ENCODE measurements at regions not wholly inside any gene's neighbourhood (a gene's known extent, or its start where the extent isn't known, plus 50 kb on each side); places are given as distances from the start of the nearest gene placed in this dataset.

- H3K4me3 ChIP-seq (ENCODE audit: low read length), result no peak overlapping the region
- no peaks in the 10 kb centered on the region for H3K36me3 ChIP-seq (ENCODE audit: insufficient read depth, low read depth, low read length)
- no peak overlapping the region for H3K9ac ChIP-seq (ENCODE audit: low read depth, low read length)
- no peaks in the 10 kb centered on the region for H3K4me1 ChIP-seq (ENCODE audit: insufficient read depth, low read length)
- no peak overlapping the region for H3K27ac ChIP-seq (ENCODE audit: low read length)
- H3K9me3 ChIP-seq (ENCODE audit: insufficient read depth, low read depth, low read length), result no peaks in the 10 kb centered on the region
- H3K27me3 ChIP-seq (ENCODE audit: insufficient read depth, low read length), result no peaks in the 10 kb centered on the region
Observed at GRCh38 chr14:49173765-49174373, 412.3 kb downstream of the RPS29 start.

- no peaks in the 10 kb centered on the region for H3K4me1 ChIP-seq (ENCODE audit: insufficient read depth, low read length)
- H3K9me3 ChIP-seq (ENCODE audit: insufficient read depth, low read depth, low read length), result no peaks in the 10 kb centered on the region
- H3K27ac ChIP-seq (ENCODE audit: low read length), result no peak overlapping the region
- H3K9ac ChIP-seq (ENCODE audit: low read depth, low read length), result no peak overlapping the region
- no peak overlapping the region for H3K4me3 ChIP-seq (ENCODE audit: low read length)
- no peaks in the 10 kb centered on the region for H3K27me3 ChIP-seq (ENCODE audit: insufficient read depth, low read length)
- no peaks in the 10 kb centered on the region for H3K36me3 ChIP-seq (ENCODE audit: insufficient read depth, low read depth, low read length)
Observed at GRCh38 chr14:49164074-49164473, 422.1 kb downstream of the RPS29 start.

- Histone ChIP-seq H3K36me3 (ENCODE audit: insufficient read depth, low read depth, low read length) (no peaks in the 10 kb centered on the region), H3K4me1 (ENCODE audit: insufficient read depth, low read length) (no peaks in the 10 kb centered on the region), H3K9me3 (ENCODE audit: insufficient read depth, low read depth, low read length) (no peaks in the 10 kb centered on the region), H3K4me3 (ENCODE audit: low read length) (no peak overlapping the region), H3K27me3 (ENCODE audit: insufficient read depth, low read length) (no peaks in the 10 kb centered on the region), H3K27ac (ENCODE audit: low read length) (no peak overlapping the region), H3K9ac (ENCODE audit: low read depth, low read length) (no peak overlapping the region)
Observed at GRCh38 chr14:49160983-49161382, 425.2 kb downstream of the RPS29 start.

- Histone ChIP-seq H3K36me3 (ENCODE audit: insufficient read depth, low read depth, low read length) (no peaks in the 10 kb centered on the region), H3K27me3 (ENCODE audit: insufficient read depth, low read length) (no peaks in the 10 kb centered on the region), H3K4me3 (ENCODE audit: low read length) (no peak overlapping the region), H3K4me1 (ENCODE audit: insufficient read depth, low read length) (no peaks in the 10 kb centered on the region), H3K27ac (ENCODE audit: low read length) (no peak overlapping the region), H3K9me3 (ENCODE audit: insufficient read depth, low read depth, low read length) (no peaks in the 10 kb centered on the region), H3K9ac (ENCODE audit: low read depth, low read length) (no peak overlapping the region)
Observed at GRCh38 chr14:49159081-49159480, 427.1 kb downstream of the RPS29 start.

GRCh38 chr14:49139593-49139992 lies 446.6 kb downstream of the RPS29 start:
- Histone ChIP-seq H3K36me3 (ENCODE audit: insufficient read depth, low read depth, low read length) (no peaks in the 10 kb centered on the region), H3K27me3 (ENCODE audit: insufficient read depth, low read length) (no peaks in the 10 kb centered on the region), H3K9ac (ENCODE audit: low read depth, low read length) (no peak overlapping the region), H3K4me3 (ENCODE audit: low read length) (no peak overlapping the region), H3K27ac (ENCODE audit: low read length) (no peak overlapping the region), H3K4me1 (ENCODE audit: insufficient read depth, low read length) (no peaks in the 10 kb centered on the region), H3K9me3 (ENCODE audit: insufficient read depth, low read depth, low read length) (no peaks in the 10 kb centered on the region)

GRCh38 chr14:49134940-49135339 lies 451.2 kb downstream of the RPS29 start:
- no peaks in the 10 kb centered on the region for H3K4me1 ChIP-seq (ENCODE audit: insufficient read depth, low read length)
- H3K27ac ChIP-seq (ENCODE audit: low read length), result no peak overlapping the region
- H3K36me3 ChIP-seq (ENCODE audit: insufficient read depth, low read depth, low read length), result no peaks in the 10 kb centered on the region
- no peaks in the 10 kb centered on the region for H3K27me3 ChIP-seq (ENCODE audit: insufficient read depth, low read length)
- no peaks in the 10 kb centered on the region for H3K9me3 ChIP-seq (ENCODE audit: insufficient read depth, low read depth, low read length)
- H3K4me3 ChIP-seq (ENCODE audit: low read length), result no peak overlapping the region
- H3K9ac ChIP-seq (ENCODE audit: low read depth, low read length), result no peak overlapping the region

- no peaks in the 10 kb centered on the region for H3K9me3 ChIP-seq (ENCODE audit: insufficient read depth, low read depth, low read length)
- H3K9ac ChIP-seq (ENCODE audit: low read depth, low read length), result no peak overlapping the region
- no peaks in the 10 kb centered on the region for H3K4me1 ChIP-seq (ENCODE audit: insufficient read depth, low read length)
- no peak overlapping the region for H3K27ac ChIP-seq (ENCODE audit: low read length)
- H3K27me3 ChIP-seq (ENCODE audit: insufficient read depth, low read length), result no peaks in the 10 kb centered on the region
- no peaks in the 10 kb centered on the region for H3K36me3 ChIP-seq (ENCODE audit: insufficient read depth, low read depth, low read length)
- H3K4me3 ChIP-seq (ENCODE audit: low read length), result no peak overlapping the region
Observed at GRCh38 chr14:49121246-49121645, 464.9 kb downstream of the RPS29 start.

GRCh38 chr14:49114161-49114893 lies 471.9 kb downstream of the RPS29 start:
- Histone ChIP-seq H3K27ac (ENCODE audit: low read length) (no peak overlapping the region), H3K4me1 (ENCODE audit: insufficient read depth, low read length) (no peaks in the 10 kb centered on the region), H3K36me3 (ENCODE audit: insufficient read depth, low read depth, low read length) (no peaks in the 10 kb centered on the region), H3K4me3 (ENCODE audit: low read length) (no peak overlapping the region), H3K9me3 (ENCODE audit: insufficient read depth, low read depth, low read length) (no peaks in the 10 kb centered on the region), H3K27me3 (ENCODE audit: insufficient read depth, low read length) (no peaks in the 10 kb centered on the region), H3K9ac (ENCODE audit: low read depth, low read length) (no peak overlapping the region)

GRCh38 chr14:49106741-49107667 lies 479.2 kb downstream of the RPS29 start:
- Histone ChIP-seq H3K4me1 (ENCODE audit: insufficient read depth, low read length) (no peaks in the 10 kb centered on the region), H3K27me3 (ENCODE audit: insufficient read depth, low read length) (no peaks in the 10 kb centered on the region), H3K9me3 (ENCODE audit: insufficient read depth, low read depth, low read length) (no peaks in the 10 kb centered on the region), H3K9ac (ENCODE audit: low read depth, low read length) (no peak overlapping the region), H3K27ac (ENCODE audit: low read length) (no peak overlapping the region), H3K36me3 (ENCODE audit: insufficient read depth, low read depth, low read length) (no peaks in the 10 kb centered on the region), H3K4me3 (ENCODE audit: low read length) (no peak overlapping the region)

GRCh38 chr14:49105956-49106355 lies 480.2 kb downstream of the RPS29 start:
- no peaks in the 10 kb centered on the region for H3K27me3 ChIP-seq (ENCODE audit: insufficient read depth, low read length)
- no peak overlapping the region for H3K9ac ChIP-seq (ENCODE audit: low read depth, low read length)
- H3K36me3 ChIP-seq (ENCODE audit: insufficient read depth, low read depth, low read length), result no peaks in the 10 kb centered on the region
- no peaks in the 10 kb centered on the region for H3K9me3 ChIP-seq (ENCODE audit: insufficient read depth, low read depth, low read length)
- H3K4me3 ChIP-seq (ENCODE audit: low read length), result no peak overlapping the region
- H3K27ac ChIP-seq (ENCODE audit: low read length), result no peak overlapping the region
- H3K4me1 ChIP-seq (ENCODE audit: insufficient read depth, low read length), result no peaks in the 10 kb centered on the region

GRCh38 chr14:49105512-49105911 lies 480.7 kb downstream of the RPS29 start:
- H3K27me3 ChIP-seq (ENCODE audit: insufficient read depth, low read length), result no peaks in the 10 kb centered on the region
- H3K4me3 ChIP-seq (ENCODE audit: low read length), result no peak overlapping the region
- H3K9me3 ChIP-seq (ENCODE audit: insufficient read depth, low read depth, low read length), result no peaks in the 10 kb centered on the region
- H3K9ac ChIP-seq (ENCODE audit: low read depth, low read length), result no peak overlapping the region
- no peak overlapping the region for H3K27ac ChIP-seq (ENCODE audit: low read length)
- H3K36me3 ChIP-seq (ENCODE audit: insufficient read depth, low read depth, low read length), result no peaks in the 10 kb centered on the region
- H3K4me1 ChIP-seq (ENCODE audit: insufficient read depth, low read length), result no peaks in the 10 kb centered on the region
